NCI-H526 (cell line): ENCODE measurements at regions not wholly inside any gene's neighbourhood (a gene's known extent, or its start where the extent isn't known, plus 50 kb on each side); places are given as distances from the start of the nearest gene placed in this dataset.

Experiments
- DNase-seq, 2 experiments: peaks; one replicate each; lab custom pipeline; 2025; lab: John Stamatoyannopoulos, UW

- no peak for DNase-seq
Measured at GRCh38 chr5:68379275-68380036, 163.9 kb downstream of the PIK3R1 start.

- DNase-seq, result no peak
Measured at GRCh38 chr5:68380078-68380477, 164.5 kb downstream of the PIK3R1 start.

- no peak for DNase-seq
Measured at GRCh38 chr5:68381060-68381459, 165.5 kb downstream of the PIK3R1 start.

GRCh38 chr5:68381909-68382308, 166.4 kb downstream of the PIK3R1 start:
- no peak for DNase-seq

GRCh38 chr5:68382640-68383039, 167.1 kb downstream of the PIK3R1 start:
- DNase-seq, result no peak

- no peak for DNase-seq
Measured at GRCh38 chr5:68383888-68384310, 168.3 kb downstream of the PIK3R1 start.

GRCh38 chr5:68384936-68385594, 169.5 kb downstream of the PIK3R1 start:
- no peak for DNase-seq

- no peak for DNase-seq
Measured at GRCh38 chr5:68385936-68386335, 170.4 kb downstream of the PIK3R1 start.

GRCh38 chr5:68387074-68387796, 171.7 kb downstream of the PIK3R1 start:
- DNase-seq, result no peak

GRCh38 chr5:68389618-68390017, 174.1 kb downstream of the PIK3R1 start:
- no peak for DNase-seq

- DNase-seq, result no peak
Measured at GRCh38 chr5:68392617-68393016, 177.1 kb downstream of the PIK3R1 start.

- no peak for DNase-seq
Measured at GRCh38 chr5:68395302-68395701, 179.7 kb downstream of the PIK3R1 start.

GRCh38 chr5:68395926-68396511, 180.5 kb downstream of the PIK3R1 start:
- peak; percentile 60 to 70 for DNase-seq

- peak in 1 of 2 experiments; percentile 16 for DNase-seq
Measured at GRCh38 chr5:68396722-68397121, 181.2 kb downstream of the PIK3R1 start.

- no peak for DNase-seq
Measured at GRCh38 chr5:68398146-68398812, 182.7 kb downstream of the PIK3R1 start.

GRCh38 chr5:68403301-68403700, 187.7 kb downstream of the PIK3R1 start:
- no peak for DNase-seq

- no peak for DNase-seq
Measured at GRCh38 chr5:68404246-68404645, 188.7 kb downstream of the PIK3R1 start.

GRCh38 chr5:68405026-68405684, 189.6 kb downstream of the PIK3R1 start:
- DNase-seq, result no peak

GRCh38 chr5:68405784-68406743, 190.5 kb downstream of the PIK3R1 start:
- DNase-seq, result no peak

GRCh38 chr5:68406767-68407241, 191.2 kb downstream of the PIK3R1 start:
- DNase-seq, result no peak
